ENCODE measurements at regions not wholly inside any gene's neighbourhood (a gene's known extent, or its start where the extent isn't known, plus 50 kb on each side); places are given as distances from the start of the nearest gene placed in this dataset.

- DNase-seq = peak; percentile 37
Measured at GRCh38 chr10:83952314-83952713, 187.0 kb upstream of the GHITM start.

GRCh38 chr10:83953589-83953988, 185.7 kb upstream of the GHITM start:
- no peak for DNase-seq

DNA sequence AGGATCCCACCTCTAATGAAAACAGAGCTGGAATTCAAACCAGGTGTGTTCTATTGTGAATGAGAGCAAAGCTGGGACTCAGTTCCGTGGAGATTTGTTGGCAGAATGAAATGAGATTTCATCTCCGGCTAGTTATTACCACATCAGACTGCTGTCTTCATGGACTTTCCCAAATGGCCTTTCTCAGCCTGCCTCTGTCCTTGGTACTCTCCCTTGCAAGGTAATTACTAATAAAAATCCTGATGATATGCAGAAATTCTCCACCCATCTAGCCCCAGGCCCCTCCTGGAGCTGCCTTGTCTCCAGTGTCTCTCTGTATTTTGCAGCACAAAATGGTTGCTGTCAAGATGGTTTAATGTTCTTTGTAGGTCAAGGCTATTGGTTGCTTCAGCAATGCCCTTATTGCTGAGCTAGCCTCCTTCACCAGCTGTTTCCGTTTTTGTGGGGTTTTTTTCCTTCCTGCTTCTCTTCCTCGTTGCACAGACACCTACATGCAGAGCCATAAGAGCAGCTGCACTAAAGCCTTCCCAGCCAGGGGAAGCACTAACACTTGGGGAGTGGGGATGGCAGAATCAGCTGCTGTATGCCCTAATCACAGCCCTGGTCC, 185.0 kb upstream of the GHITM start:
- DNase-seq = no peak

- no peak for DNase-seq
Measured at GRCh38 chr10:83955406-83955805, 183.9 kb upstream of the GHITM start.

DNA sequence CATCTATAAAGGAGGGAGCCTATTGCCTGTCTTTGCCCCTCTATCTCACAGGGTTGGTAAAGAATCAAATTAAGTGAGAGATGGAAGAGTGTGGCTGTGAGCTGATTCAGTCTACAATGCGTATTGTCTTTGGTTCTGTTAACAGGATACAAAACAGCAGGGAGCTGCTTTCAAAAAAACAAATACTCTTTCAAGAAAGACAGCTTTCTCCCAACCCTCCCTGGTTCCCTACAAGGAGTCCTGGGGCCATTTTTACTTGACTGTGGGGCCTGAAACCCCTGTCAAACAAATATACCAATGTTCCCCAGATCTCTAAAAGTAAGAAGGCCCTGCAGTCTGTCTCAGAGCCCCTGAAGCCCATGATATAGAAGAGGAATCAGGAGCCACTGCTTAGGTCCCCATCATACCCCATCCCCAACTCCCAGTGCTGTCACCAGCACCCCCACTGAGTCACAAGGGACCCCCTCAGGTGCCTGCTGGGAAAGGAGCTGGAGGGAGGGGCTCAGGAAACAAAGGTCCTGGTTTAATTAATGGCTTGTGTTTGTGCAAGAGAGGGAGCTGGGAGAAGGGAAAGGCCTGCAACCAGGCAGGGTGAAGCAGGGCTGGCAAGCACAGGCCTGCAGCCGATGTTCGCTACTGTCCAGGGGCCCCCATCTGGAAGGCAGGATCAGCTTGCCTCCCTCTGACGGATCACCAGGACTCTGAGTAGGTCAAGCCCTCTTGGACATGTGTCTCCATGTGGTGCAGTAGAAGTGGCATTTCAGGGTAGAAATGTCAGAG, 182.0 kb upstream of the GHITM start:
- DNase-seq = no peak

- no peak for DNase-seq
Measured at GRCh38 chr10:83959328-83959727, 180.0 kb upstream of the GHITM start.

DNA sequence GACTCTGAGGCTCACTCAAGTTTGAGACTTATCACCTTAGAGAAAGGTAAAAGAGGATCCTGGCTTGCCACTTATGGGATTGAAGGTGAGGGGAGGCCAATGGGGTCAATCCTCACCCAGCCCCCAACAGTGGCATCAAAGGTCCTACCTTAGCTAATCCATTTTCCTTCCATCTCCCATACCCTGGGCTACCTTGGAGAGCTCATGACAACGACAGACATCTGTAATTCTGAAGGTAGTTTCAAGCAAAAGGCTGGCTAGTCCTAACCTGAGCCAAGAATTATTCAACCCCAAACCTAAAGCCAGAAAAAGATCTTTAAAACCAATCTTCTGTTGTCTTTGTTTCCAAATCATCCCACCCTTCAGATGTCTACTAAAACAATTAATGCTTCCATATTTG, 179.2 kb upstream of the GHITM start:
- DNase-seq = no peak

DNA sequence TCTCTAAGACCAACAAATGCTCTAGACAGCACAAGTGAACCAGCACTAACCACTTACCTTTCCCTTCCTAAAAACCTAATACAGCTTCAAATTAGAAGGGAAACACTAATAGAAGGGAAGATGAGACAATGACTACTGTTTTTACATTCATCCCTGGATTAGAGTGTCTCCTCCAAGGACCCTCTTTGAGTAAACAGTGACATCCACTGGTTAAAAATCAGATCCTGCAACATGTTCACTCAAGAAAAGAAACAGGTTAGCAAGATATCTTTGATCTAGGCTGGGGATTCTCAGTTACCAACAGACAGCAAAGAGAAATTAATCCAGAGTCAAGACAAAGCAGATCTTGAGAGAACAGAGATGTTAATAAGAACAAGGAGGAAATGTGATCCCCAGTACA, 177.7 kb upstream of the GHITM start:
- DNase-seq = no peak

GRCh38 chr10:83963446-83963845, 175.9 kb upstream of the GHITM start:
- no peak for DNase-seq

DNA sequence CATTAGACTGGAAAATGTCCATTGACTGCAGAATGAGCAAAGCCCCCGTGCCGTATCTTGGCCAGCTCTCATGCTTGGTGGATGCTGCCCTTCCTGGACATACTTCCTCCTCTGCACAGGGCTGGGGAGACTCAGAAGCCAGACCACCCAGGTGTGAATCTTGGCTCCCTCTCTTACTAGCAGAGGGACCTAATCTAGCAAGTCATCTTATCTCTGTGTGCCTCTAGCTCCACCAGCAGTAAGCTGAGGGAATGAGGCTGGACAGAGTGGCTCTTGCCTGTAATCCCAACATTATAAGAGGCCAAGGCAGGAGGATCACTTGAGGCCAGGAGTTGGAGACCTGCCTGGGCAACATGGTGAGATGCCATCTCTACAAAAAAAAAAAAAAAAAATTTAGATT, 173.8 kb upstream of the GHITM start:
- DNase-seq = no peak

DNA sequence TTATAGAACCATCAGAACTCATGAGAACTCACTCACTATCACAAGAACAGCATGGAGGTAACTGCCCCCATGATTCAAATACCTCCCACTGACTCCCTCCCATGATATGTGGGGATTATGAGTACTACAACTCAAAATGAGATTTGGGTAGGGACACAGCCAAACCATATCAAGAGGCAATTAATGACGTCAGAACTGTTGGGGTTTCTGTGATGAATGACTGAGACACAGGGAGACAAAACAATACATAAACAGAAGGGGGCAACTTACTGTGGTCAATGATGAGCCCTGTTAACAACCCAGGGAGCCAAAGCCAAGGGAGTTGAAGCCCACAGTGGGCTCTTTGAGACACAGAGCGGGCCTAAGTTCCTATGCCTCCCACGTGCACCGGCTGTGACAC, 171.3 kb upstream of the GHITM start:
- no peak for DNase-seq

DNA sequence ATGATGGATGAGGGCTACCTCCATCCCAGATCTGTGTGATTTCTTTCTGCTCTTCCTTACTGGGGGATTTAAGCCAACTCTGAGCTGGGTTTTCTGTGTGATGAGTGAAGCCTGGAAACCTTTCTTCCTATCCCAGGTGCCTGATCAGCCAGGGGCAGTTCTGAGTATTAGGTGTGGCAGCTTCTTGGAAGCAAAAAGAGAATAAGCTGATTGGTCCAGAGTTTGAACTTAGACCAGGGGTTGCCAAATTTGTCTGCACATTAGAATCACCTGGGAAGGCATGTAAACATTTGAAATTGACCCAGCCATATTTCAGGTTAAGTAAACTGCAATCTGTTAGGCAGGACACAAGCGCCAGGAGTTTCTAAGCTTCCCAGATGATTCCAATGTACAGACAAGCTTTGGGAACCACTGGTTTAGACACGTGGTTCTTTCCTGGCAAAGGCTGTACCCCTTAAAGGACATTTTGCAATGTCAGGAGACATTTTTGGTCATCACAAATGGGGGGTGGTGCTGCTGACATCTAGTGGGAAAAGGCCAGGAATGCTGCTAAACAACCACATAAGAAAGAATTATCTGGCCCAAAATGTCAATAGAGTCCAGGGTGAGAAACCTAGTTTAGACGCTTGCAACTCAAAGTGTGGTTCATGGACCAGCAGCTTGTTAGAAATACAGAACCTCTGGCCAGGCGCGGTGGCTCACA, 160.5 kb upstream of the GHITM start:
- no peak for DNase-seq

DNA sequence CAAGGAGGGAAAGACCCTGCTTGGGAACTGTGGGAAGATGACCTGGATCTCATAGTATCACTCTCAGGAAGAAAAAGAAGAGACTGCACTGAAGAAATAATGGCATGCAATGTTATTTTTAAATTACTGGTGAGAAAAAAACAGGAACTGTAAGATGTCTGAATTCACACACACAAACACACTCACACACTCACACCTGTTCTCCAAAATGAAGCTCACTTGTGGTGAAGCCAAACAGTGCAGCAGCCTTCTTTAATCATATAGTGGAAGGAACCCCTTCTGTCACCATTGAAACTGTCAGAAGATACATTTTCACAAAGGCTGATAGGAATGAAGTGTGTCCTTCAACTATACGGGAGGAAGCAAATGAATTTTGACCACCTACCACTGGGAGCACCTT, 156.5 kb upstream of the GHITM start:
- DNase-seq = no peak

DNA sequence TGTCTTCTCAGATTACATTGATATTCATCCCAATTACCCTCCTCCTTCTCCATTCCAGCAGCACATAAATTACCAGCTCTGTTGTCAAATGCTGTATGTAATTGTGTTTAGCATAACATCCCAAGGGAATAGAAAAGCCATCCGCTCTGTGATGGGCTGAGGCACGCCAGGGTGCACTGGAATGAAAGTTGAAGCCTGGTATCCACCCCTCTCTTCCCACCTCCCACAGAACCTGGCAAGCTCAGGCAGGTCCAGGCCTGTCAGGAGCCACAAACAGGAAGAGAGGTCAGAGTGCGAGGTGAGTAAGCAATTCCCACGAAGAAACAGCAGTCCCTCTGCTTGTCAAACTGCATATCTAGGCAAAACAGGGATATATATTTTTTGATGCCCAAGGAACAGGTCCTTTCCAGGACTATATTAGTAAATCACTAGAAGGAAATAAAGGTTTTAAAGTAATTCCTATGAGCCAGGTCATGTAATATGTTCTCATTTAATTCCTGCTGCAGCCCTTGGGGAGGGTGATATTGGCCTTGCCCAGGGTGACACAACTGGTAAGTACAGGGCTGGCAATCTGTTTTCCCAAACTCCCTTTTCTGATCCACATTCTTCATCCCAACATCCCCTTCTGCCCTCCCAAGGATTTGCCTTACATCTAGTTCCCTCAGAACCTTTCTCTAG, 155.6 kb upstream of the GHITM start:
- DNase-seq = no peak

DNA sequence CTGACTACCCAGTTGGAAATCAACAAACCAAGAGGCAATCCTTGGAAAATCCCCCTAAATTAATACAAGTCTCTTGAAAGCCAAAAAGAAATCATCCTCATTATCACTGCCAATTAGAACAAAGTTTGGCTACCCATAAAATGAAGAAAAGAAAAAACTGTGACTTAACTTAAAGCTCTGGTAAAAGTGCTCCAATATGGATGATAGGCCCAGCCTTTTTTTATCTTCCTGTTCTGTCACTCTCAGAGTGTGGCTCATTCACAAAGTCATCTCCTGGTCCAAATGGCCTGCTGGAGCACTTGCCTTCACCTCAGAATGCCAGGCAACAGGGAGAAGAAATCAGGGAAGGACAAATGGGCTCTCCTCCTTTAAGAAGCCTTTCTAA, 155.1 kb upstream of the GHITM start:
- DNase-seq = no peak

- DNase-seq = no peak
Measured at GRCh38 chr10:83986800-83987199, 152.5 kb upstream of the GHITM start.

DNA sequence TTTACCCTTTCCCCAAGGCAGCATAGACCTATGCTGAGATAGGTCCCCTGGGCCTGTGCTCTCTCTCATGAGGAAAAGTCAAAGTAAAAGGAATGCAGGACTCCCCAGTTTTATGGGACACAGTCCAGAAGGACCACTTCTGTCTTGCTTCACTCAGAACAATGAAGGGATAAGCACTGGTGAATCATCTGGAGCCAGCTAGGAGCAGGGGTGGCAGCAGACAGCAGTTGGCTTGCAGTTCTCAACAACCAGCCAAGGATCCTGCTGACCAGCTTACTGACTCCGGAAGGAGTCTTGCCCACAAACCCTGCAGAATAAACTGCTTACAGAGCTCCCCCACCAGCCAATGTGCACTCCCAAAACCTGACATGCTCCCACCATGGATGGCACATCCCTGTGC, 152.1 kb upstream of the GHITM start:
- no peak for DNase-seq

- no peak for DNase-seq
Measured at GRCh38 chr10:83988435-83988834, 150.9 kb upstream of the GHITM start.

DNA sequence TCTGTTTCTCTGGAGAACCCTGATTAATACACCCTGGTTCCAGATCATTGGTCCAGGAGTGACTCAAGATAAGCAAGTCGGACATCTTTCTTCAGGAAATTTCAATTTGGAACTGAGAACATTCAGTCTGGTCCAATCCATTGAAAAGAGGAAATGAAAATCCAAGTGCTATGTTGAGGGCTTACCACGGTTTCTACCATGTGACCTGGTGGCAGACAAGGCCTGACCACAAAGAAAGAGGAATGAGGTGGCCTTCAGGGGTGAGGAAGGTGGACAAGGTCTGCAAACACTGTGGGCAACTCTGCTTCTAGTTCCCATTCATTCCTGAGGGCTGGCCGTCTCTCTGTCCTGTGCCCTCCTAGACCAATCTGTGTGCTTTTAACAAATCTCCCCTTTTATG, 149.2 kb upstream of the GHITM start:
- DNase-seq = no peak

DNA sequence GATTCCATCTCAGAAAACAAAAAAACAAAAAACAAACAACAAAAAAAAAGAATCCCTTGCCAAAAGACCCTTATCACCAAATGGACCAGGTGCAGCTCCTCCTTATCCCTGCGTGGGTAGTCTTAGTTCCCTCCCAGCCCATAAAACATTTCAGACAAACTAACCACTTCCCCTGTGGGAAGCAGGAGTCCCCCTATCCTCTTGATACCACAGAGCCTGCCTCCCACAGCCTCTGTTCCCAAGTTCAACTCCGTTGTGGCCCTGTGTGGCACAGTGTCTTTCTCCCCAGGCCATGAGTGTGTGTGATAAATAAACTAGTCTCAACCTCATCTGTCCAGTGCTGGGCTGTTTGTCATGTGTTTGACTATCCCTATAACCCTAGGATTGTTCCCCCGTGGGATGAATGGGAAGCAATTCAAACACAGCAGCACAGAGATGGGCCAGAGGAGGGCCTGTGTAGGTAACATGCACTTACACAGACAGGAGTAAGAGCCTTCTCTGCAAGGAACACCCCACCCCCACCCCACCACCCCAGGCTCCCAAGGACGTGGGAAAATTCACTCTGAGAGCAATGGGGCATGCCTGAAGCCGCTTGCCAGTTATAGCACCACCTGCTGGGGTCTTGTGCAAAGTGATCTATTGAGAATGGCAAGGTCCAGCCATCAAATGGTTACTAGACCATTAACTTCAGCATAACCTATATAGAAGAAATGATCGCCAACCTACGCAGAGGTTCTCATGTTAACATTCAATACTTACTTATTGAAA, 147.1 kb upstream of the GHITM start:
- no peak for DNase-seq

GRCh38 chr10:83994325-83994724, 145.0 kb upstream of the GHITM start:
- DNase-seq = no peak

DNA sequence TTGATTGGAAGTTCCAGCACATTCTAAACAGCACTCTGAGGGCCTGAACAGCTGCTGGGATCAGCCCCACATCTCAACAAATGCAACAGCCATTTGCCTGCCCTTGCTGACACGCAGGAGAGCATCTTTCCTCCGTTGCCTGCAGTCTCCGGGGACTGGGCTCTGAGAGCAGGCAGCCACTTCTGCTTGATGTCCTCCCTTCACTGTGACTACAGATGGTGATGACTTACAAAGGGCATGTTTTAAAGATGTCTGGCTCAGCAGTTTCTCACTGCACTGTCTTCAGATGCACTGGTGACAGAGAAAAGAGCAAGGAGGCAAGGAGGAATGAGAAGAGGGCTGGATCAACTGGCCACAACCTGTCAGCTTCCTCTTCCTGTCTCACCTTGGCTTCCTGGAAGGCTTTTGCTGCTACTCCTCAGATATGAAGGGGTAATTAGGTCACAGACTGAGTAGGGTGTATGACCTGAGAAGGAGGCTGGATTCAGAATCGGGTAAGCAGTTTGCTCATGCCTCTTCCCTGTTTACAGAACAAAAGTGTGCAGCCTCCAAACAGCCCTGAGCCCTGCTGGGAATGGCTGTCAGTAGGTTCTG, 143.5 kb upstream of the GHITM start:
- DNase-seq = no peak

GRCh38 chr10:84004221-84004620, 135.1 kb upstream of the GHITM start:
- DNase-seq = no peak

Measured in NCI-H774 (cell line).